ENCODE measurements at regions not wholly inside any gene's neighbourhood (a gene's known extent, or its start where the extent isn't known, plus 50 kb on each side); places are given as distances from the start of the nearest gene placed in this dataset.

DNA sequence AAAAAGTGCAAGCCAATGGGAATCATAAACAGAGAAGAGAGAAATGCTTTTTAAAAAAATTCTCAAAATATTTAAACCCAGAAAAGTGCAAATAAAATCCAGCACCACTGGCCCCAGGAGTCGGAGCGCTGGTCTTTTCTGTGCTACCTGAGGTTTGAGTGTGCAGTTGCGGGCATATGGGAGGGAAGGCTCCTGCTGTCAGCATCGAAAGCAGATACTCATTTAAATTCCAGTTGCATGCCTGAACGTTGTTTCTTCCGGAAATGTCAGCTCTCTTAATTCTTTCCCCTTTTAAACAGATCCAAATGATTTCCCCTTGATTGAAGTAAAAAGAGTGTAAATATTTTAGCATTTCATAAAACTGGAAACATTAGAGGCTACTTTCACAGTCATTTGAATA is 240.5 kb upstream of the GPR26 start:
- CTCF ChIA-PET = no interaction called here
- POLR2A ChIA-PET = no interaction called here
- Histone ChIP-seq H3K27me3 (ENCODE audit: control insufficient read depth, insufficient read depth, low read length) (no peaks in the 10 kb centered on the region), H3K9me3 (ENCODE audit: control insufficient read depth, insufficient read depth, low read length) (peaks cover 40% of the 10 kb centered on the region), H3K27ac (ENCODE audit: low read depth, low read length) (no peak overlapping the region), H3K4me3 (ENCODE audit: low read depth, low read length) (no peak overlapping the region)
- TF ChIP-seq CTCF (IDR thresholded peaks at IDR 0.05; ENCODE audit: low read depth, low read length) = no peak
- no peak for DNase-seq (ENCODE audit: low read depth, low spot score)

DNA sequence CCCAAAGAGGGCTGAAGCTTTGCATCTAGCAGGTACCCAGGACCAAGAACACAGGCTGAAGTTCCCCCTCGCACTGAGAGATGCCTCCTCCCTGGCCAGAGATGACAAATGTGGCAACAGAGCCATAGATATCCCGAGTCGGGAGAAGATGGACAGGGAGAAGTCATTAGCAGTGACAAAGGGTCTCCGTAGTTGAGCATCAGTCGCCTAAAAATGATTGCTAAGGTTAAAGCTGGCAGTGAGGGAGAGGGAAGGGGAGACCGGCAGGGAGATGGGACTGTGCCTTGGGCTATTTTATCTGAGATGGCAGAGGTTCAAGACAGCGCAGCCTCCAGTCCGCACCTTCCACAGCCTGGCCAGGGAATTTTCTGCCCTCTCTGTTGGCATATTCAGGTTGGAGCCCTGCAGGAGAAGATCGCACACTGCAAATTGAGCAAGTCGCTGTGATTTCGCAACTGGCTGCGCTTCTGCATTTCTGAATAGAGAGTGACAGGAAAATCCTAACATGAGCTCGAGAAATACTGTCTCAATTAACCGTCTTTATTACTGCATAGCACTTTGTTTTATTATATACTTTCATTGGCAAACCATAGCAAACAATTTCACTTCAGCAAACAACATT is 238.9 kb upstream of the GPR26 start:
- CTCF ChIA-PET = no interaction called here
- Histone ChIP-seq H3K27ac (ENCODE audit: low read depth, low read length) (no peak overlapping the region), H3K27me3 (ENCODE audit: control insufficient read depth, insufficient read depth, low read length) (no peaks in the 10 kb centered on the region), H3K9me3 (ENCODE audit: control insufficient read depth, insufficient read depth, low read length) (peaks cover 30% of the 10 kb centered on the region), H3K4me3 (ENCODE audit: low read depth, low read length) (no peak overlapping the region)
- no peak for TF ChIP-seq CTCF (IDR thresholded peaks at IDR 0.05; ENCODE audit: low read depth, low read length)
- POLR2A ChIA-PET = no interaction called here
- DNase-seq (ENCODE audit: low read depth, low spot score) = no peak

GRCh38 chr10:123428391-123428790 is 237.8 kb upstream of the GPR26 start:
- Histone ChIP-seq H3K4me3 (ENCODE audit: low read depth, low read length) (no peak overlapping the region), H3K27me3 (ENCODE audit: control insufficient read depth, insufficient read depth, low read length) (no peaks in the 10 kb centered on the region), H3K9me3 (ENCODE audit: control insufficient read depth, insufficient read depth, low read length) (peaks cover 19% of the 10 kb centered on the region), H3K27ac (ENCODE audit: low read depth, low read length) (no peak overlapping the region)
- CTCF ChIA-PET = interaction anchor here (0.5 kb wide), 1 partner anchor 12 kb away, joined by 6 read pairs; no protein-coding TSS in a partner anchor
- no peak for TF ChIP-seq CTCF (IDR thresholded peaks at IDR 0.05; ENCODE audit: low read depth, low read length)
- no peak for DNase-seq (ENCODE audit: low read depth, low spot score)
- POLR2A ChIA-PET = no interaction called here

- ChIA-PET CTCF (no interaction called here), POLR2A (no interaction called here)
- Histone ChIP-seq H3K9me3 (ENCODE audit: control insufficient read depth, insufficient read depth, low read length) (peaks cover 25% of the 10 kb centered on the region), H3K27ac (ENCODE audit: low read depth, low read length) (no peak overlapping the region), H3K27me3 (ENCODE audit: control insufficient read depth, insufficient read depth, low read length) (no peaks in the 10 kb centered on the region), H3K4me3 (ENCODE audit: low read depth, low read length) (no peak overlapping the region)
- no peak for DNase-seq (ENCODE audit: low read depth, low spot score)
- no peak for TF ChIP-seq CTCF (IDR thresholded peaks at IDR 0.05; ENCODE audit: low read depth, low read length)
Observed at GRCh38 chr10:123429706-123430221, 236.4 kb upstream of the GPR26 start.

DNA sequence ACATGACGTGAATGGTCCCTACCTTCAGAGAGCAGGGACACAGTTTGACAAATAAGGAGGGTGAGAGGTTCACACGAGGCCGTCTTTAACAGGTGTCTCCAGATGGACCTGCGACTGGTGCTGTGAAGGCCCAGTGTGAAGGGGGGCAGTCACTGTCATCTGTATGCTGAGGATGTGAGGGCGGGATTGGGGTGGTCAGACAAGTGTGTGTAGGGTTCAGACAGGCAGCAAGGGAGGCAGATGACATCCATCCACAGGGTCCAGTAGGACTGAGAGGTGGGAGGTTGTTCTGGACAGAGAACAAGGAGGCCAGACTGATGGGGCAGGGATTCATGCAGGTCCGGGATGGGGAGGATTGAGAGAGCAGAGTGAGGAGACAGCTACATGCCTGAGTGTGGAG is 232.6 kb upstream of the GPR26 start:
- peaks cover 34% of the 10 kb centered on the region for H3K9me3 ChIP-seq (ENCODE audit: control insufficient read depth, insufficient read depth, low read length)
- H3K27ac ChIP-seq (ENCODE audit: low read depth, low read length) = no peak overlapping the region
- no peak for DNase-seq (ENCODE audit: low read depth, low spot score)
- ChIA-PET CTCF (no interaction called here), POLR2A (no interaction called here)
- no peak for TF ChIP-seq CTCF (IDR thresholded peaks at IDR 0.05; ENCODE audit: low read depth, low read length)
- H3K4me3 ChIP-seq (ENCODE audit: low read depth, low read length) = no peak overlapping the region
- no peaks in the 10 kb centered on the region for H3K27me3 ChIP-seq (ENCODE audit: control insufficient read depth, insufficient read depth, low read length)

Measured in AG04450 (cell line).